Sigmoid colon (tissue), 6 donors: ENCODE measurements at regions not wholly inside any gene's neighbourhood (a gene's known extent, or its start where the extent isn't known, plus 50 kb on each side); places are given as distances from the start of the nearest gene placed in this dataset.

Source experiments
- DNase-seq: peaks from one replicate; pipeline ENCODE4 v3.0.0-alpha.2; 2019
- H3K27ac ChIP-seq, 4 donors: fragments of 200-600 bp; sonication (generic); one replicate each; pipeline ENCODE4 v1.5.1; 2016 to 2019; ENCODE audit warnings: mild to moderate bottlenecking in 1 of 4
- H3K27me3 ChIP-seq, 3 donors: fragments of 200-600 bp; sonication (generic); one replicate each; pipeline ENCODE4 v1.5.1; 2019; ENCODE audit warnings: mild to moderate bottlenecking in 1 of 3
- H3K36me3 ChIP-seq, 4 donors: fragments of 200-600 bp; sonication (generic); one replicate each; pipeline ENCODE4 v1.5.1; 2016 to 2019
- H3K4me1 ChIP-seq, 4 donors: fragments of 200-600 bp; sonication (generic); one replicate each; pipeline ENCODE4 v1.5.1; 2017 to 2019
- H3K4me3 ChIP-seq, 4 donors: fragments of 200-600 bp; sonication (generic); one replicate each; pipeline ENCODE4 v1.5.1; 2017 to 2019; ENCODE audit warnings: mild to moderate bottlenecking in 2 of 4, moderate library complexity in 1 of 4
- H3K9me3 ChIP-seq, 4 donors: fragments of 200-600 bp in 3 of 4; sonication (generic) in 3 of 4; one replicate each; pipeline versions ENCODE4 v1.5.1 to v1.6.1; 2013 to 2019
- EP300 ChIP-seq, 4 donors: sonication (generic); formaldehyde crosslinking; IDR thresholded peaks; one replicate each; pipeline ENCODE4 v1.6.1; 2017; ENCODE audit warnings: antibody characterized with exemption in 4 of 4
- POLR2A ChIP-seq, 2 donors: fragments of 450-650 bp; IDR thresholded peaks; one replicate each; pipeline ENCODE4 v1.6.1; 2016; ENCODE audit warnings: antibody characterized with exemption in 2 of 2, mild to moderate bottlenecking in 2 of 2, moderate library complexity in 2 of 2
- POLR2AphosphoS5 ChIP-seq, 4 donors: sonication (generic); formaldehyde crosslinking; IDR thresholded peaks; one replicate each; pipeline ENCODE4 v1.6.1; 2017; ENCODE audit warnings: antibody characterized with exemption in 4 of 4
- WGBS, 2 donors: extraction: QIAGEN DNeasy Blood & Tissue Kit; methylation state at CpG; one replicate each; pipeline ENCODE4 v1.1.7; 2013; 5-methylcytosine and 5-hydroxymethylcytosine counted together
- intact Hi-C: fragments of 100-400 bp; cut with DNase I; formaldehyde crosslinking; loops from one replicate; pipeline ENCODE4 v1.15.1; 2023
- TF ChIP-seq, protein P1 (sequence below), 4 experiments: fragments of 450-650 bp in 3 of 4; fragments of 200-600 bp in 1 of 4; IDR thresholded peaks; one replicate each; pipeline ENCODE4 v1.5.1; 2016 to 2019; ENCODE audit warnings: antibody characterized with exemption in 4 of 4, mild to moderate bottlenecking in 3 of 4, moderate library complexity in 2 of 4
- donor health status: healthy with polysubstance abuse.
- donor health status: healthy.

DNA sequence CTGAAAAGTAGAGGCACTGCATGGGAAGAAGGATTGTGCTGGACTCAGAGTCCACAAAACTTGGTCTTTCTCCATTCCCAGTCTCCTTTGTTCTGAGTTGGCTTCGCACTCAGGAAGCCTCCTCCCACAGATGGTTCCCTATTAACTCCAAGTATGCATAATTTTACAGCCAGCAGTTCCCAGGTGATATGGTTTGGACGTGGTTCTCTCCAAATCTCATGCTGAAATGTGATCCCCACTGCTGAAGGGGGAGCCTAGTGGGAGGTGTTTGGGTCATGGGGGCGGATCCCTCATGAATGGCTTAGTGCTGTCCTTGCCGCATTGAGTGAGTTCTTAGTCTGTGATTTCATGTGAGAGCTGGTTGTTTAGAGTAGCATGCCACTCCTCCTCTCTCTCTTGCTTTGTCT is 86.6 kb downstream of the FEM1C start:
- 14 to 53% methylated on average over 4 of the region's 4 CpGs for WGBS, 2 donors

DNA sequence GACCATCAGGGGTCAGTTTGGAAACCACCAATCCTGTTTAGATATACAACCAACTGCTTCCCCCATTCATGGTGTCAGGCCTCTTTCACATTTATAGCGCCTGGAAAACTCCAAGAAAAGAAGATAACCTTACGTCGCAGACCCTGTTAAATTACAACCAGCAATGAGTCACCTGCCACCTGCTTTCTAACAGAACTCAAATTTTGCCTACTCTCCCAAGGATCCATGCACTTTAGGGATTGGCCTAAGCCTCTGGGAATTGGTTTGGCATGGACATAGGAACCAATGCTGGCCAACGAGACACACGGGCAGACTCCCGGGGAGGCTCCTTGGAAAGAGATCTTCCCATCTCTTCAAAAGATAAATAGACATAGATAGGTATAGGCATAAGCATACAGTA is 87.0 kb downstream of the FEM1C start:
- Histone ChIP-seq H3K4me1 (peaks cover 0 to 8% (median 3%) of the 10 kb centered on the region in 4 donors), H3K9me3 (no peaks in the 10 kb centered on the region), H3K27ac (no peak overlapping the region), H3K4me3 (no peak overlapping the region), H3K27me3 (no peaks in the 10 kb centered on the region), H3K36me3 (no peaks in the 10 kb centered on the region)
- DNase-seq: no peak
- intact Hi-C loops: no loop called here
- TF ChIP-seq, protein P1, sequence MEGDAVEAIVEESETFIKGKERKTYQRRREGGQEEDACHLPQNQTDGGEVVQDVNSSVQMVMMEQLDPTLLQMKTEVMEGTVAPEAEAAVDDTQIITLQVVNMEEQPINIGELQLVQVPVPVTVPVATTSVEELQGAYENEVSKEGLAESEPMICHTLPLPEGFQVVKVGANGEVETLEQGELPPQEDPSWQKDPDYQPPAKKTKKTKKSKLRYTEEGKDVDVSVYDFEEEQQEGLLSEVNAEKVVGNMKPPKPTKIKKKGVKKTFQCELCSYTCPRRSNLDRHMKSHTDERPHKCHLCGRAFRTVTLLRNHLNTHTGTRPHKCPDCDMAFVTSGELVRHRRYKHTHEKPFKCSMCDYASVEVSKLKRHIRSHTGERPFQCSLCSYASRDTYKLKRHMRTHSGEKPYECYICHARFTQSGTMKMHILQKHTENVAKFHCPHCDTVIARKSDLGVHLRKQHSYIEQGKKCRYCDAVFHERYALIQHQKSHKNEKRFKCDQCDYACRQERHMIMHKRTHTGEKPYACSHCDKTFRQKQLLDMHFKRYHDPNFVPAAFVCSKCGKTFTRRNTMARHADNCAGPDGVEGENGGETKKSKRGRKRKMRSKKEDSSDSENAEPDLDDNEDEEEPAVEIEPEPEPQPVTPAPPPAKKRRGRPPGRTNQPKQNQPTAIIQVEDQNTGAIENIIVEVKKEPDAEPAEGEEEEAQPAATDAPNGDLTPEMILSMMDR (IDR thresholded peaks at IDR 0.05): no peak
- TF ChIP-seq POLR2AphosphoS5 (IDR thresholded peaks at IDR 0.05) (no peak), EP300 (IDR thresholded peaks at IDR 0.05) (no peak), POLR2A (IDR thresholded peaks at IDR 0.05) (no peak)
- 14 to 71% methylated on average over 6 of the region's 6 CpGs for WGBS, 2 donors

More for the DNA sequence above, 86.6 kb downstream of the FEM1C start:
- no peaks in the 10 kb centered on the region for H3K9me3 ChIP-seq
- no peak overlapping the region for H3K4me3 ChIP-seq
- no peaks in the 10 kb centered on the region for H3K27me3 ChIP-seq
- H3K27ac ChIP-seq: no peak overlapping the region
- no peak for TF ChIP-seq EP300 (IDR thresholded peaks at IDR 0.05)
- no peak for TF ChIP-seq POLR2AphosphoS5 (IDR thresholded peaks at IDR 0.05)
- TF ChIP-seq, protein P1 (IDR thresholded peaks at IDR 0.05): no peak
- no peak for TF ChIP-seq POLR2A (IDR thresholded peaks at IDR 0.05)
- H3K36me3 ChIP-seq: no peaks in the 10 kb centered on the region
- intact Hi-C loops: no loop called here
- no peak for DNase-seq
- H3K4me1 ChIP-seq: peaks cover 0 to 8% (median 3%) of the 10 kb centered on the region in 4 donors

DNA sequence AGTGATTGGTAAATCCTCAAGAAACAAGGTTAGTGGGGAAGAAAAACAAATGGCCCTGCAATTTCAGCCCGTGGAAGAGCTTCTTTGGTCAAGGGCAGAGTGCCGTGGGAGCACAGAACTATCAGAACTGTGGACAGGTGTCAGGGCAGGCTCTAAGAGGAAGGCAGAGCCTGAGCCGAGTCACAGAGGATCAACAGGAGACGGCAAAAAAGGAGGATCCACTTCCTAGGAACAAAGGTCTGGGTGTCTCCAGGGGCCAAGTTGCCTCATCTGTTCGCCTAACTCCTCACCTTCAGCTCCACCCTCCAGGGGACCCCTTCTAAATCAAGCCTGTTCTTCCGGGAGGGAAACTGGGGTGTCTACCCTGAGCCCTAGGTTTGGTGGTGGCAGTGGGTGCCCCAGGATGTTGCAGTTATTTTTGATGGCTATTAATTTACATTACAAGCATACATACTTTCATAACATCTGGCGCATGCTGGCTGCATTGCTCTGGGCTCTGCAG is 88.0 kb downstream of the FEM1C start:
- no peak for DNase-seq
- intact Hi-C loops: no loop called here
- no peak overlapping the region for H3K27ac ChIP-seq

GRCh38 chr5:115456056-115456455 is 88.5 kb downstream of the FEM1C start:
- H3K4me1 ChIP-seq: peaks cover 0 to 8% (median 3%) of the 10 kb centered on the region in 4 donors
- TF ChIP-seq EP300 (IDR thresholded peaks at IDR 0.05) (no peak), POLR2AphosphoS5 (IDR thresholded peaks at IDR 0.05) (no peak)
- no peaks in the 10 kb centered on the region for H3K27me3 ChIP-seq
- H3K4me3 ChIP-seq: no peak overlapping the region
- no peak overlapping the region for H3K27ac ChIP-seq
- intact Hi-C loops: no loop called here
- 76 to 87% methylated on average over 4 of the region's 4 CpGs for WGBS, 2 donors
- H3K9me3 ChIP-seq: no peaks in the 10 kb centered on the region
- H3K36me3 ChIP-seq: no peaks in the 10 kb centered on the region
- DNase-seq: no peak

More for the DNA sequence above, 88.0 kb downstream of the FEM1C start:
- no peaks in the 10 kb centered on the region for H3K9me3 ChIP-seq
- TF ChIP-seq, protein P1 (IDR thresholded peaks at IDR 0.05): no peak
- H3K36me3 ChIP-seq: no peaks in the 10 kb centered on the region
- 35 to 67% methylated on average over 7 of the region's 7 CpGs for WGBS, 2 donors
- H3K4me3 ChIP-seq: no peak overlapping the region
- H3K4me1 ChIP-seq: peaks cover 0 to 8% (median 3%) of the 10 kb centered on the region in 4 donors
- no peaks in the 10 kb centered on the region for H3K27me3 ChIP-seq

GRCh38 chr5:115455301-115455707 is 89.3 kb downstream of the FEM1C start:
- intact Hi-C loops: no loop called here

More at GRCh38 chr5:115455301-115455707, 89.3 kb downstream of the FEM1C start:
- Histone ChIP-seq H3K27me3 (no peaks in the 10 kb centered on the region), H3K36me3 (no peaks in the 10 kb centered on the region), H3K4me1 (peaks cover 0 to 11% (median 4%) of the 10 kb centered on the region in 4 donors), H3K27ac (no peak overlapping the region), H3K9me3 (no peaks in the 10 kb centered on the region), H3K4me3 (no peak overlapping the region)
- WGBS, 2 donors: 66 to 82% methylated on average over 6 of the region's 6 CpGs
- no peak for TF ChIP-seq POLR2AphosphoS5 (IDR thresholded peaks at IDR 0.05)
- TF ChIP-seq, protein P1 (IDR thresholded peaks at IDR 0.05): no peak
- TF ChIP-seq EP300 (IDR thresholded peaks at IDR 0.05): no peak
- TF ChIP-seq POLR2A (IDR thresholded peaks at IDR 0.05): no peak
- no peak for DNase-seq
